Naive thymus-derived CD4-positive, alpha-beta T cell (primary cell): ENCODE measurements at regions not wholly inside any gene's neighbourhood (a gene's known extent, or its start where the extent isn't known, plus 50 kb on each side); places are given as distances from the start of the nearest gene placed in this dataset.

Experiments used
- ATAC-seq: fragments of 150-1000 bp; cut with Tn5 transposase; 2 replicates; pipeline ENCODE4 v1.10.0; 2021; ENCODE audit warnings: mild to moderate bottlenecking, moderate library complexity
- CTCF ChIA-PET: fragments of 350-600 bp; sonication (Branson Sonifier 250); formaldehyde crosslinking; loops from one replicate; lab custom pipeline; 2021; ENCODE audit warnings: antibody characterized with exemption; lab: Charles Lee
- POLR2A ChIA-PET: fragments of 350-600 bp; sonication (Branson Sonifier 250); formaldehyde crosslinking; loops from one replicate; lab custom pipeline; 2021; ENCODE audit warnings: antibody characterized with exemption, inconsistent platforms; lab: Charles Lee
- DNase-seq, 9 donors: peaks; one replicate each; pipeline versions ENCODE4 v3.0.0 to v3.0.0-alpha.2; 2020 to 2022; ENCODE audit warnings: mixed read lengths in 1 of 9
- H3K27ac ChIP-seq: one replicate; pipeline ENCODE4 v1.7.0; 2013; ENCODE audit warnings: mild to moderate bottlenecking, low read depth, low read length, moderate library complexity
- H3K27me3 ChIP-seq, 2 donors: one replicate each; pipeline ENCODE4 v1.7.0; 2013; ENCODE audit warnings: low read length in 2 of 2, mild to moderate bottlenecking in 2 of 2, moderate library complexity in 2 of 2; ENCODE audit not compliant: control insufficient read depth in 2 of 2, insufficient read depth in 2 of 2
- H3K36me3 ChIP-seq, 3 experiments: 1 replicate in 2 of 3; 2 replicates in 1 of 3; pipeline ENCODE4 v1.7.0; 2013; ENCODE audit warnings: low read length in 3 of 3, mild to moderate bottlenecking in 3 of 3, moderate library complexity in 1 of 3; ENCODE audit not compliant: insufficient read depth in 3 of 3, control insufficient read depth in 2 of 3
- H3K4me1 ChIP-seq, 2 donors: one replicate each; pipeline ENCODE4 v1.7.0; 2013; ENCODE audit warnings: low read length in 2 of 2, mild to moderate bottlenecking in 2 of 2, moderate library complexity in 1 of 2; ENCODE audit not compliant: control insufficient read depth in 2 of 2, insufficient read depth in 2 of 2
- H3K4me3 ChIP-seq: 2 replicates; pipeline ENCODE4 v1.7.0; 2013; ENCODE audit warnings: mild to moderate bottlenecking, low read length
- H3K9me3 ChIP-seq, 3 experiments: 1 replicate in 2 of 3; 2 replicates in 1 of 3; pipeline ENCODE4 v1.7.0; 2013; ENCODE audit warnings: low read length in 3 of 3; ENCODE audit not compliant: control insufficient read depth in 2 of 3
- H3K27ac Mint-ChIP-seq, 9 donors: one replicate each; pipeline ENCODE4 v1.8.0; 2020 to 2022; ENCODE audit warnings: mixed read lengths in 9 of 9, mild to moderate bottlenecking in 8 of 9, moderate library complexity in 5 of 9, inconsistent platforms in 2 of 9
- H3K27me3 Mint-ChIP-seq, 5 donors: one replicate each; pipeline ENCODE4 v1.8.0; 2021 to 2022; ENCODE audit warnings: mixed read lengths in 5 of 5, mild to moderate bottlenecking in 1 of 5
- H3K36me3 Mint-ChIP-seq, 5 donors: one replicate each; pipeline ENCODE4 v1.8.0; 2020 to 2022; ENCODE audit warnings: mixed read lengths in 5 of 5, mild to moderate bottlenecking in 3 of 5, inconsistent platforms in 1 of 5
- H3K4me1 Mint-ChIP-seq, 7 donors: one replicate each; pipeline ENCODE4 v1.8.0; 2020 to 2022; ENCODE audit warnings: mixed read lengths in 7 of 7, mild to moderate bottlenecking in 3 of 7, inconsistent platforms in 1 of 7
- H3K4me3 Mint-ChIP-seq, 10 donors: one replicate each; pipeline ENCODE4 v1.8.0; 2020 to 2022; ENCODE audit warnings: mild to moderate bottlenecking in 10 of 10, mixed read lengths in 10 of 10, moderate library complexity in 6 of 10, inconsistent platforms in 2 of 10
- H3K9me3 Mint-ChIP-seq, 11 donors: one replicate each; pipeline ENCODE4 v1.8.0; 2020 to 2022; ENCODE audit warnings: mixed read lengths in 11 of 11, mild to moderate bottlenecking in 4 of 11, inconsistent platforms in 1 of 11, moderate library complexity in 1 of 11
- intact Hi-C, 2 donors: fragments of 100-400 bp; cut with micrococcal nuclease; formaldehyde crosslinking; loops; one replicate each; pipeline ENCODE4 v1.15.1; 2023

DNA sequence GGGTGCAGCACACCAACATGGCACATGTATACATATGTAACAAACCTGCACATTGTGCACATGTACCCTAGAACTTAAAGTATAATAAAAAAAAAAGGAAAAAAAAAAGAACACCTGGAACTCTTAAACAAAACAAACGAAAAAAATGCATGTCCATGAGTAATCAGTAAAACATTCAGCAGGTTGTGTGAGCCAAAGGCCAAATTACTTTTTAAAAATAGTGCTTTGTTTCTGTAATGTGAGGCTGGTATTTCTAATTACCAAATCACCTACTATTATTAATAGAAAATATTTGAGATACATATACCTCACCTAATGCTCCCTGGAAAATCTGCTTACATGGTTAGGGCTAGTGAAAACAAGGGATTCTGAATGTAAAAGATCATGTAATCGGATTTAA lies 294.4 kb upstream of the NR5A2 start:
- ChIA-PET CTCF (no interaction called here), POLR2A (no interaction called here)
- no peak overlapping the region for H3K27ac Mint-ChIP-seq
- Histone ChIP-seq H3K4me3 (no peak overlapping the region), H3K27me3 (no peaks in the 10 kb centered on the region), H3K27ac (no peak overlapping the region), H3K4me1 (no peaks in the 10 kb centered on the region), H3K9me3 (no peaks in the 10 kb centered on the region), H3K36me3 (no peaks in the 10 kb centered on the region)
- DNase-seq = no peak
- H3K36me3 Mint-ChIP-seq = no peaks in the 10 kb centered on the region
- no peak for ATAC-seq
- H3K9me3 Mint-ChIP-seq = peaks cover 0 to 5% (median 0%) of the 10 kb centered on the region in 11 donors
- no peak overlapping the region for H3K4me3 Mint-ChIP-seq
- no peaks in the 10 kb centered on the region for H3K4me1 Mint-ChIP-seq
- peaks cover 0 to 23% (median 4%) of the 10 kb centered on the region in 5 donors for H3K27me3 Mint-ChIP-seq
- intact Hi-C loops = no loop called here

DNA sequence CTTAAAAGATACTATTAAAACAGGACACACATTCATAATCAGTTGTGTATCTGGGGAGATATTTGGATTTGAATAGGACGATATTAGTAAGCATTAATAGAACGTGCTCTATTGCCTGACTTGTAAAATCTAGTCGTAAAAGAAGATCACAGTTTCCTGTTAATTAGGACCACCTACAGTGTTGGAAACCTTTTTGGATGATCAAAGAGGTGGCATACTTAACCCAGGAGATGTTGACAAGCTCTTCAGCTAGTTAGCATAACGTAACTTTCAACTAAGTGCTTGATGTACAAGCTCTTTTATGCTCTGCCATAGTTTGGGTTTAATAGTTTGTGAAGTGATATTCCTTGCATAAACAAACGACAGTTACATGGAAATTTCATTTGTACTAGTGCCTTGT lies 293.3 kb upstream of the NR5A2 start:
- Mint-ChIP-seq H3K36me3 (no peaks in the 10 kb centered on the region), H3K4me3 (no peak overlapping the region), H3K4me1 (no peaks in the 10 kb centered on the region), H3K27ac (no peak overlapping the region), H3K27me3 (peaks cover 0 to 24% (median 3%) of the 10 kb centered on the region in 5 donors), H3K9me3 (peaks cover 0 to 5% (median 0%) of the 10 kb centered on the region in 11 donors)
- no peaks in the 10 kb centered on the region for H3K27me3 ChIP-seq
- H3K9me3 ChIP-seq = no peaks in the 10 kb centered on the region
- DNase-seq = no peak
- no peak overlapping the region for H3K4me3 ChIP-seq
- H3K4me1 ChIP-seq = no peaks in the 10 kb centered on the region
- POLR2A ChIA-PET = no interaction called here
- no peak for ATAC-seq
- CTCF ChIA-PET = no interaction called here
- intact Hi-C loops = no loop called here
- no peak overlapping the region for H3K27ac ChIP-seq
- H3K36me3 ChIP-seq = no peaks in the 10 kb centered on the region

DNA sequence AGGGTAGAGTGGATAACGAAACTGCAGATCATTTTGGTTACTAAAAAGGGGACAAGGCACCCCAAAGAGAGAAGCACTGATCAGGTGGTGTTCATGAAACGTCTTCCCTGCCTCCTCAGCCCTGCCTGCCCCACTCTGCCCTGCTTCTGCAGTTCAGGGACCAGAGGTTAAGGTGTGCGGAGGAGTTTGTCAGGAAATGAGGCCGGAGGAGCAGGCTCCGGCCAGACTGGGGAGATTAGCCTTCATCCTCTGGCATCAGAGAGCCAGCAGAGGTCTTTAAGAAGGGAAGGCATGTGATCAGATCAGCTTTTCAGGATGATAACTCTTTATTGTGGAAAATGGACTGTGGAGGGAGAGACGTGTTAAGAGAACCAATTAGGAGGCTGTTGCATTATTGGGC lies 291.9 kb upstream of the NR5A2 start:
- Histone ChIP-seq H3K27me3 (no peaks in the 10 kb centered on the region), H3K4me1 (no peaks in the 10 kb centered on the region), H3K36me3 (no peaks in the 10 kb centered on the region), H3K27ac (no peak overlapping the region), H3K9me3 (no peaks in the 10 kb centered on the region), H3K4me3 (no peak overlapping the region)
- Mint-ChIP-seq H3K9me3 (peaks cover 0 to 4% (median 0%) of the 10 kb centered on the region in 11 donors), H3K4me3 (no peak overlapping the region), H3K27me3 (peaks cover 3 to 15% (median 5%) of the 10 kb centered on the region in 5 donors), H3K4me1 (no peaks in the 10 kb centered on the region), H3K27ac (no peak overlapping the region), H3K36me3 (no peaks in the 10 kb centered on the region)
- intact Hi-C loops = no loop called here
- POLR2A ChIA-PET = no interaction called here
- ATAC-seq = no peak
- CTCF ChIA-PET = no interaction called here
- DNase-seq = no peak

DNA sequence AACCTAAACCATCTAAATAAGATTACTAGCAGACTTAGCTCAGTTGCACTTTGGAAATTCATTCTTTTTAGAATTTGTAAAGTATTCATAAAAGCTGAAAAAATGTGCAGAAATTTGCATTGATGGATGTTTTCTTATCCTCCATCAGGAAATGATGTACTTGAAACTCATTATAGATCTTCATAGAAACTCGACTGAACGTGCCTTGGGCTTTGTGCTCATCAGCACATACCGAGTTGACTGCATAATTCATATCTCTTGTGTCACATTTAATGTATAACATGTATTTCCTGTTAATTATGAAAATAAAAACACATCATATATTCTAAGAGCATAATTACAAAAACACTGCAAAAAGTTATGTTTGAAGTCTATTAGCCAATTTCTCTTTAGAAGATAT lies 290.9 kb upstream of the NR5A2 start:
- no peak overlapping the region for H3K4me3 Mint-ChIP-seq
- H3K4me1 Mint-ChIP-seq = no peaks in the 10 kb centered on the region
- ATAC-seq (no peak), DNase-seq (no peak)
- H3K9me3 ChIP-seq = no peaks in the 10 kb centered on the region
- no peak overlapping the region for H3K27ac ChIP-seq
- no peaks in the 10 kb centered on the region for H3K36me3 Mint-ChIP-seq
- peaks cover 0 to 13% (median 5%) of the 10 kb centered on the region in 5 donors for H3K27me3 Mint-ChIP-seq
- H3K4me3 ChIP-seq = no peak overlapping the region
- no peak overlapping the region for H3K27ac Mint-ChIP-seq
- H3K27me3 ChIP-seq = no peaks in the 10 kb centered on the region
- peaks cover 0 to 4% (median 0%) of the 10 kb centered on the region in 11 donors for H3K9me3 Mint-ChIP-seq
- ChIA-PET CTCF (no interaction called here), POLR2A (no interaction called here)
- H3K4me1 ChIP-seq = no peaks in the 10 kb centered on the region
- intact Hi-C loops = no loop called here
- H3K36me3 ChIP-seq = no peaks in the 10 kb centered on the region

DNA sequence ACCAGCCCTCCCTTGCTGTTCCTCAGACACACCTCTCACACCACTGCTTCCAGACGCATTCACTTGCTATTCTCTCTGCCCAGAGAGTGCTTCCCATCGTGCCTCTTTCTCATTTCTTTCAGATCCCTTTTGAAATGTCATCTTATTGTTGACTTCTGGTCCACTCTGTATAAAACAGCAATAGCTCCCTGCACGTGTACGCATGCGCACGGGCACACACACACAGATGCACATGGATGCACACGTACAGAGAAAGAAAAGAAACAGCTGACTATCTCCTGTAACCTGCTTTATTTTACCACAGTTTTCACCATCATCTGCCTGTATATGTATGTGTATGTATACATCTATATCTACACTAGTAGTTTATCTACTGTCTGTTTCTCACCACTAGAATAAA lies 285.9 kb upstream of the NR5A2 start:
- H3K27me3 Mint-ChIP-seq = peaks cover 3 to 9% (median 5%) of the 10 kb centered on the region in 5 donors
- no peaks in the 10 kb centered on the region for H3K9me3 Mint-ChIP-seq
- H3K36me3 Mint-ChIP-seq = no peaks in the 10 kb centered on the region

DNA sequence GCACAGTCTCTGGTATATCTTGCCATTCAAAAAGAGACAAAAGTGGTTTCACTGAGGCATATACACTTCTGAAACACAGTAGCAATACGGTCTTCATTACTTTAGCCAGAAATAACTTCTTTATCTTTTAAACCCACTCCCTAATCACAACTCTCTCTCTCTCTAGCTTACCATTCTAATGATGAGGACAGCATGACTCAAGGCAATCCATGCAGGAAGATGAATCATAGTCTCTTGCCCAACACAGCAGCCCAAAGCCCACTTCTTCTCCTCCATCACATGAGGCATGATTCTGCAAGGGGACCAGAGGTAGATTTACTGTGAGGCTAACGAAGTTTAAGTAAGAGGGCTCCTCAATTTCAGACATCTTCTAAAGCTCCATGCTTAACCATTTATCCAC lies 285.0 kb upstream of the NR5A2 start:
- Histone ChIP-seq H3K9me3 (no peaks in the 10 kb centered on the region), H3K4me1 (no peaks in the 10 kb centered on the region), H3K36me3 (no peaks in the 10 kb centered on the region), H3K4me3 (no peak overlapping the region), H3K27me3 (no peaks in the 10 kb centered on the region), H3K27ac (no peak overlapping the region)
- no peak overlapping the region for H3K4me3 Mint-ChIP-seq
- ChIA-PET CTCF (no interaction called here), POLR2A (no interaction called here)
- ATAC-seq (peak; percentile 73), DNase-seq (no peak)
- no peaks in the 10 kb centered on the region for H3K9me3 Mint-ChIP-seq
- no peak overlapping the region for H3K27ac Mint-ChIP-seq
- H3K27me3 Mint-ChIP-seq = peaks cover 3 to 9% (median 5%) of the 10 kb centered on the region in 5 donors
- H3K4me1 Mint-ChIP-seq = no peaks in the 10 kb centered on the region
- no peaks in the 10 kb centered on the region for H3K36me3 Mint-ChIP-seq
- intact Hi-C loops = no loop called here

More for the DNA sequence above, 285.9 kb upstream of the NR5A2 start:
- no peaks in the 10 kb centered on the region for H3K9me3 ChIP-seq
- H3K4me1 Mint-ChIP-seq = no peaks in the 10 kb centered on the region
- H3K27me3 ChIP-seq = no peaks in the 10 kb centered on the region
- ATAC-seq (no peak), DNase-seq (no peak)
- intact Hi-C loops = no loop called here
- H3K36me3 ChIP-seq = no peaks in the 10 kb centered on the region
- H3K4me3 Mint-ChIP-seq = no peak overlapping the region
- ChIA-PET CTCF (interaction anchor here (0.6 kb wide), 1 partner anchor 28 kb away, joined by 3 read pairs; no protein-coding TSS in a partner anchor), POLR2A (no interaction called here)
- no peak overlapping the region for H3K27ac ChIP-seq
- no peak overlapping the region for H3K27ac Mint-ChIP-seq
- no peaks in the 10 kb centered on the region for H3K4me1 ChIP-seq
- H3K4me3 ChIP-seq = no peak overlapping the region

DNA sequence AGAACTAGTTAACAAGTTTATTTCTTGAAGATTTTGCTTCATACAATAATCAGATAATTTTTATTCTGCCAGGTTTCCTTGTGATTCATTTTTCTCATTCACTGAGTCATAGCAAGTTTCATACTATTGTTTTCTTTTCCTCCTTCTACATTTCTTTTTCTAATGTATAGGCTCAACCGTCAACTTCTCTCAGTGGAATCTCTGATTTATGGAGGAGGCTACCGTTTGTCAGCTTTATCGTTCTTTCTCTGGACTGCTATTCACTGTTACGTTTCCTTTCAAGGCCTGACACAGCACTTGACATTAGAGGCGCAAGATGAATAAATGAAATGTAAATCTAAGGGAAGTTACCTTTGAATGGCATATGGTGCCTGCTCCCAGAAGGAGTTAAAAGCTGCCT lies 284.3 kb upstream of the NR5A2 start:
- CTCF ChIA-PET = no interaction called here
- Mint-ChIP-seq H3K27me3 (peaks cover 3 to 7% (median 5%) of the 10 kb centered on the region in 5 donors), H3K36me3 (no peaks in the 10 kb centered on the region), H3K27ac (no peak overlapping the region), H3K9me3 (no peaks in the 10 kb centered on the region), H3K4me3 (no peak overlapping the region), H3K4me1 (no peaks in the 10 kb centered on the region)
- POLR2A ChIA-PET = no interaction called here
- no peak for DNase-seq
- Histone ChIP-seq H3K4me1 (no peaks in the 10 kb centered on the region), H3K9me3 (no peaks in the 10 kb centered on the region), H3K27me3 (no peaks in the 10 kb centered on the region), H3K36me3 (no peaks in the 10 kb centered on the region), H3K27ac (no peak overlapping the region), H3K4me3 (no peak overlapping the region)
- ATAC-seq = no peak
- intact Hi-C loops = no loop called here
